GM12878 (cell line): ENCODE measurements at regions not wholly inside any gene's neighbourhood (a gene's known extent, or its start where the extent isn't known, plus 50 kb on each side); places are given as distances from the start of the nearest gene placed in this dataset.

Experiments
- ATAC-seq: fragments of 200-7000 bp; cut with Tn5 transposase; 3 replicates; pipeline ENCODE4 v1.9.1; 2020; ENCODE audit warnings: mild to moderate bottlenecking, moderate library complexity
- BruUV-seq: library from RNA; stranded (reverse); fragments of 400-500 nt; replicated peaks from 2 replicates; lab custom pipeline; 2021; lab: Mats Ljungman, UMichigan
- CTCF ChIA-PET: fragments of 300-600 bp; sonication (Branson Sonifier 250); formaldehyde crosslinking; extraction: SDS; loops from one replicate; lab custom pipeline; 2021; ENCODE audit warnings: inconsistent platforms; lab: Yijun Ruan, JAX
- POLR2A ChIA-PET: fragments of 350-600 bp; formaldehyde crosslinking; extraction: SDS; loops from one replicate; lab custom pipeline; 2021; ENCODE audit warnings: inconsistent platforms; lab: Charles Lee
- RAD21 ChIA-PET: fragments of 300-600 bp; sonication (Branson Sonifier 250); formaldehyde crosslinking; loops from one replicate; lab custom pipeline; 2023; ENCODE audit warnings: antibody characterized with exemption; ENCODE audit not compliant: unreplicated experiment; lab: Charles Lee
- SMC1A ChIA-PET: fragments of 300-600 bp; sonication (Branson Sonifier 250); formaldehyde crosslinking; loops from one replicate; lab custom pipeline; 2023; ENCODE audit not compliant: unreplicated experiment, uncharacterized antibody; lab: Charles Lee
- DNase-seq: peaks from one replicate; pipeline ENCODE4 v3.0.0-alpha.2; 2011; ENCODE audit warnings: low read depth, low spot score
- FAIRE-seq: peaks from 3 replicates; lab custom pipeline; 2011; peaks lifted over from hg19 to GRCh38; lab: Jason Lieb, UNC
- H2AFZ ChIP-seq: 2 replicates; pipeline ENCODE4 v1.6.0; 2011; ENCODE audit warnings: low read depth, low read length, control low read depth; ENCODE audit not compliant: control insufficient read depth
- H3K27ac ChIP-seq: 2 replicates; pipeline ENCODE4 v1.5.1; 2011; ENCODE audit warnings: control low read depth; ENCODE audit not compliant: control insufficient read depth, insufficient read depth
- H3K27me3 ChIP-seq, 2 experiments: replicated peaks in 1 of 2; 2 replicates each; pipeline versions ENCODE4 v1.6.0 to v1.6.1; 2011; ENCODE audit warnings: low read length in 1 of 2; ENCODE audit not compliant: control insufficient read depth in 2 of 2, insufficient read depth in 2 of 2
- H3K36me3 ChIP-seq, 2 experiments: 2 replicates each; pipeline ENCODE4 v1.5.1; 2011; ENCODE audit warnings: low read length in 1 of 2; ENCODE audit not compliant: control insufficient read depth in 2 of 2, insufficient read depth in 2 of 2
- H3K4me1 ChIP-seq: 2 replicates; pipeline ENCODE4 v1.6.1; 2011; ENCODE audit warnings: mild to moderate bottlenecking, low read length, moderate library complexity, mixed read lengths; ENCODE audit not compliant: control insufficient read depth, insufficient read depth
- H3K4me2 ChIP-seq: 2 replicates; pipeline ENCODE4 v1.6.0; 2011; ENCODE audit warnings: control low read depth; ENCODE audit not compliant: control insufficient read depth, insufficient read depth
- H3K4me3 ChIP-seq: fragments of 200-600 bp; sonication (generic); 2 replicates; pipeline ENCODE4 v1.5.1; 2016
- H3K79me2 ChIP-seq: 2 replicates; pipeline ENCODE4 v1.6.0; 2011; ENCODE audit warnings: low read length; ENCODE audit not compliant: control insufficient read depth, insufficient read depth
- H3K9ac ChIP-seq: 2 replicates; pipeline ENCODE4 v1.8.0; 2011; ENCODE audit warnings: low read length, control low read depth, mixed read lengths; ENCODE audit not compliant: control insufficient read depth, insufficient read depth
- H3K9me3 ChIP-seq: replicated peaks from 3 replicates; pipeline ENCODE4 v1.5.1; 2011; ENCODE audit warnings: mild to moderate bottlenecking, low read length; ENCODE audit not compliant: control insufficient read depth, insufficient read depth
- H4K20me1 ChIP-seq: 2 replicates; pipeline ENCODE4 v1.6.0; 2011; ENCODE audit not compliant: control insufficient read depth, insufficient read depth
- CHD4 ChIP-seq: fragments of 200-600 bp; sonication (generic); IDR thresholded peaks from 2 replicates; pipeline ENCODE4 v1.6.1; 2016; ENCODE audit warnings: mild to moderate bottlenecking
- CREM ChIP-seq: IDR thresholded peaks from 2 replicates; pipeline ENCODE4 v1.6.1; 2014; ENCODE audit warnings: antibody characterized with exemption, low read depth
- E2F4 ChIP-seq: IDR thresholded peaks from 2 replicates; pipeline ENCODE4 v1.6.1; 2012; ENCODE audit warnings: low read depth, low read length, improper control_type of control experiment
- MAX ChIP-seq: IDR thresholded peaks from 2 replicates; pipeline ENCODE4 v1.6.1; 2012; ENCODE audit warnings: low read depth, low read length, improper control_type of control experiment
- POLR2A ChIP-seq: IDR thresholded peaks from 2 replicates; pipeline ENCODE4 v1.6.1; 2011; ENCODE audit warnings: low read depth, mild to moderate bottlenecking, low read length
- RB1 ChIP-seq: fragments of 450-650 bp; formaldehyde crosslinking; IDR thresholded peaks from 2 replicates; pipeline ENCODE4 v1.6.1; 2017; ENCODE audit warnings: mild to moderate bottlenecking, borderline replicate concordance
- RBBP5 ChIP-seq: fragments of 200-600 bp; sonication (generic); conservative IDR thresholded peaks from 2 replicates; pipeline ENCODE4 v1.6.1; 2016
- STAT3 ChIP-seq: IDR thresholded peaks from 2 replicates; pipeline ENCODE4 v1.6.1; 2011; ENCODE audit warnings: low read depth, low read length, improper control_type of control experiment
- TARDBP ChIP-seq: IDR thresholded peaks from 2 replicates; pipeline ENCODE4 v1.6.1; 2016; ENCODE audit warnings: borderline replicate concordance
- TBL1XR1 ChIP-seq: IDR thresholded peaks from 2 replicates; pipeline ENCODE4 v1.6.1; 2012; ENCODE audit warnings: low read depth, low read length, improper control_type of control experiment
- USF2 ChIP-seq: IDR thresholded peaks from 2 replicates; pipeline ENCODE4 v1.6.1; 2011; ENCODE audit warnings: low read depth, low read length, improper control_type of control experiment, borderline replicate concordance
- ZNF384 ChIP-seq: IDR thresholded peaks from 2 replicates; pipeline ENCODE4 v1.6.1; 2012; ENCODE audit warnings: low read depth, mild to moderate bottlenecking, low read length, improper control_type of control experiment, borderline replicate concordance
- WGBS: methylation state at CpG from one replicate; pipeline ENCODE4 v1.1.6; 2016; ENCODE audit warnings: low lambda C conversion rate; ENCODE audit not compliant: insufficient replicate concordance, insufficient coverage; ENCODE audit errors: missing lambda C conversion rate; 5-methylcytosine and 5-hydroxymethylcytosine counted together
- in situ Hi-C: fragments of 300-500 bp; cut with MboI; formaldehyde crosslinking; loops from 9 replicates; pipeline ENCODE4 v1.14.3; 2018; ENCODE audit warnings: mixed read lengths
- intact Hi-C: fragments of 100-400 bp; cut with micrococcal nuclease; formaldehyde crosslinking; loops from one replicate; pipeline ENCODE4 v1.14.2; 2022; ENCODE audit not compliant: unreplicated experiment
- TF ChIP-seq, protein P1 (sequence below): fragments of 150-350 bp; IDR thresholded peaks from 2 replicates; pipeline ENCODE4 v1.6.1; 2014; ENCODE audit warnings: mild to moderate bottlenecking, low read depth, low read length
- TF ChIP-seq, protein P2 (sequence below): fragments of 450-650 bp; conservative IDR thresholded peaks from 2 replicates; pipeline ENCODE4 v1.6.1; 2017; ENCODE audit warnings: mild to moderate bottlenecking, moderate library complexity

- DNase-seq (no peak), FAIRE-seq (no peak), ATAC-seq (no peak)
- no peak overlapping the region for H2AFZ ChIP-seq
- no peaks in the 10 kb centered on the region for H3K9me3 ChIP-seq
- ChIA-PET CTCF (no interaction called here), RAD21 (no interaction called here), POLR2A (no interaction called here), SMC1A (interaction anchor here (1.0 kb wide), 1 partner anchor 67 kb away, joined by 3 read pairs; no protein-coding TSS in a partner anchor)
- H3K27me3 ChIP-seq: peaks cover 0 to 2% of the 10 kb centered on the region in 2 experiments; a peak in 1 of 4 replicates
- H3K27ac ChIP-seq: no peak overlapping the region
- in situ Hi-C loops (no loop called here), intact Hi-C loops (no loop called here)
- 44% methylated on average over 3 of the region's 3 CpGs for WGBS
- TF ChIP-seq POLR2A (no peak), TARDBP (no peak), TBL1XR1 (no peak), CREM (no peak), USF2 (no peak)
- no peak overlapping the region for H3K4me3 ChIP-seq
- H3K9ac ChIP-seq: no peak overlapping the region
- BruUV-seq: no TSS peak
- no peak overlapping the region for H3K4me2 ChIP-seq
- no peaks in the 10 kb centered on the region for H3K79me2 ChIP-seq
- no peaks in the 10 kb centered on the region for H3K36me3 ChIP-seq
- H4K20me1 ChIP-seq: no peaks in the 10 kb centered on the region
- no peaks in the 10 kb centered on the region for H3K4me1 ChIP-seq
These were observed 77.7 kb upstream of the TMED7 start for GRCh38 chr5:115703514-115703913.

DNA sequence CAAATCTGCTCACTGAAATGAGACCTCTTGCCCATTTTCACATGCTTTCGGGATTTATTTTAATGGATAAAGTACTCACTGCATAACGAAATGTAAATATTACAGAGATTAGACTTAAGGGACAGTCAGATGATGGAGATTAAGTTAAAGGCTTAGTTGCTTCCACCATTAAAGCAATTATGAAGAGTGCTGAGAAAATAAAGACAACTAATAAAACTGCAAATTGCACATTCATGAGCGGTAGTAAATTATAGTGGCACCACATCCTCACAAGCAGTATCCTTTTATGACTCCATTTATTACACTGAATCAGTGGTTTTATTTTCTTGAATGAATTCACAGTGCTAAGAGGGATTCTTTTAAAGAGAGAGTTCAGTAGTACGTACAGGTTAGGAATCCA, 76.2 kb upstream of the TMED7 start:
- in situ Hi-C loops: no loop called here
- Histone ChIP-seq H3K4me3 (no peak overlapping the region), H3K4me1 (no peaks in the 10 kb centered on the region), H3K27me3 (peaks cover 0 to 2% of the 10 kb centered on the region in 2 experiments; a peak in 1 of 4 replicates), H4K20me1 (no peaks in the 10 kb centered on the region), H3K79me2 (no peaks in the 10 kb centered on the region), H3K27ac (no peak overlapping the region), H3K36me3 (no peaks in the 10 kb centered on the region), H2AFZ (no peak overlapping the region), H3K9me3 (no peaks in the 10 kb centered on the region), H3K4me2 (no peak overlapping the region), H3K9ac (no peak overlapping the region)
- DNase-seq (no peak), FAIRE-seq (no peak), ATAC-seq (no peak)
- TF ChIP-seq, protein P1, sequence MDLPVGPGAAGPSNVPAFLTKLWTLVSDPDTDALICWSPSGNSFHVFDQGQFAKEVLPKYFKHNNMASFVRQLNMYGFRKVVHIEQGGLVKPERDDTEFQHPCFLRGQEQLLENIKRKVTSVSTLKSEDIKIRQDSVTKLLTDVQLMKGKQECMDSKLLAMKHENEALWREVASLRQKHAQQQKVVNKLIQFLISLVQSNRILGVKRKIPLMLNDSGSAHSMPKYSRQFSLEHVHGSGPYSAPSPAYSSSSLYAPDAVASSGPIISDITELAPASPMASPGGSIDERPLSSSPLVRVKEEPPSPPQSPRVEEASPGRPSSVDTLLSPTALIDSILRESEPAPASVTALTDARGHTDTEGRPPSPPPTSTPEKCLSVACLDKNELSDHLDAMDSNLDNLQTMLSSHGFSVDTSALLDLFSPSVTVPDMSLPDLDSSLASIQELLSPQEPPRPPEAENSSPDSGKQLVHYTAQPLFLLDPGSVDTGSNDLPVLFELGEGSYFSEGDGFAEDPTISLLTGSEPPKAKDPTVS: no peak
- TF ChIP-seq CHD4 (no peak), RBBP5 (no peak), STAT3 (no peak), MAX (no peak), CREM (no peak), E2F4 (no peak), RB1 (no peak), ZNF384 (no peak)
- TF ChIP-seq, protein P2, sequence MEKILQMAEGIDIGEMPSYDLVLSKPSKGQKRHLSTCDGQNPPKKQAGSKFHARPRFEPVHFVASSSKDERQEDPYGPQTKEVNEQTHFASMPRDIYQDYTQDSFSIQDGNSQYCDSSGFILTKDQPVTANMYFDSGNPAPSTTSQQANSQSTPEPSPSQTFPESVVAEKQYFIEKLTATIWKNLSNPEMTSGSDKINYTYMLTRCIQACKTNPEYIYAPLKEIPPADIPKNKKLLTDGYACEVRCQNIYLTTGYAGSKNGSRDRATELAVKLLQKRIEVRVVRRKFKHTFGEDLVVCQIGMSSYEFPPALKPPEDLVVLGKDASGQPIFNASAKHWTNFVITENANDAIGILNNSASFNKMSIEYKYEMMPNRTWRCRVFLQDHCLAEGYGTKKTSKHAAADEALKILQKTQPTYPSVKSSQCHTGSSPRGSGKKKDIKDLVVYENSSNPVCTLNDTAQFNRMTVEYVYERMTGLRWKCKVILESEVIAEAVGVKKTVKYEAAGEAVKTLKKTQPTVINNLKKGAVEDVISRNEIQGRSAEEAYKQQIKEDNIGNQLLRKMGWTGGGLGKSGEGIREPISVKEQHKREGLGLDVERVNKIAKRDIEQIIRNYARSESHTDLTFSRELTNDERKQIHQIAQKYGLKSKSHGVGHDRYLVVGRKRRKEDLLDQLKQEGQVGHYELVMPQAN: no peak
- CTCF ChIA-PET: no interaction called here
- BruUV-seq: no TSS peak
- RAD21 ChIA-PET: no interaction called here
- POLR2A ChIA-PET: no interaction called here
- SMC1A ChIA-PET: no interaction called here
- intact Hi-C loops: no loop called here
- WGBS: 26% methylated on average over 4 of the region's 4 CpGs
